Keratinocyte (primary cell): ENCODE measurements at regions not wholly inside any gene's neighbourhood (a gene's known extent, or its start where the extent isn't known, plus 50 kb on each side); places are given as distances from the start of the nearest gene placed in this dataset.

ENCODE experiments used
- DNase-seq: peaks from one replicate; pipeline ENCODE4 v3.0.0-alpha.2; 2011; ENCODE audit warnings: low read depth, missing footprints, low spot score
- FAIRE-seq: peaks from 2 replicates; lab custom pipeline; 2011; peaks lifted over from hg19 to GRCh38; lab: Jason Lieb, UNC
- H2AFZ ChIP-seq: 2 replicates; pipeline ENCODE4 v1.6.0; 2012; ENCODE audit warnings: low read length, control low read depth, inconsistent platforms; ENCODE audit not compliant: control insufficient read depth
- H3K27ac ChIP-seq: 2 replicates; pipeline ENCODE4 v1.5.1; 2011; ENCODE audit warnings: low read length; ENCODE audit not compliant: control insufficient read depth, insufficient read depth
- H3K27me3 ChIP-seq: 3 replicates; pipeline ENCODE4 v1.6.0; 2011; ENCODE audit warnings: low read length; ENCODE audit not compliant: control insufficient read depth, insufficient read depth; ENCODE audit errors: extremely low read depth
- H3K36me3 ChIP-seq, 2 experiments: 2 replicates in 1 of 2; 3 replicates in 1 of 2; pipeline ENCODE4 v1.5.1; 2011; ENCODE audit warnings: low read length in 2 of 2, mild to moderate bottlenecking in 1 of 2; ENCODE audit not compliant: control insufficient read depth in 2 of 2, insufficient read depth in 2 of 2; ENCODE audit errors: extremely low read depth in 1 of 2
- H3K4me1 ChIP-seq: 3 replicates; pipeline ENCODE4 v1.5.1; 2011; ENCODE audit warnings: low read length; ENCODE audit not compliant: control insufficient read depth, insufficient read depth; ENCODE audit errors: extremely low read depth
- H3K4me2 ChIP-seq: 3 replicates; pipeline ENCODE4 v1.6.0; 2011; ENCODE audit warnings: low read depth, low read length; ENCODE audit not compliant: control insufficient read depth, insufficient read depth; ENCODE audit errors: extremely low read depth
- H3K4me3 ChIP-seq, 3 experiments: fragments of 200-600 bp in 1 of 3; sonication (generic) in 1 of 3; 2 replicates in 2 of 3; 3 replicates in 1 of 3; pipeline ENCODE4 v1.5.1; 2011 to 2016; ENCODE audit warnings: low read length in 3 of 3, mild to moderate bottlenecking in 3 of 3, control low read depth in 2 of 3, inconsistent platforms in 1 of 3, low read depth in 1 of 3, mixed read lengths in 1 of 3, mixed run types in 1 of 3, moderate library complexity in 1 of 3; ENCODE audit not compliant: control insufficient read depth in 2 of 3, insufficient read depth in 2 of 3; ENCODE audit errors: extremely low read depth in 1 of 3
- H3K79me2 ChIP-seq: 2 replicates; pipeline ENCODE4 v1.6.0; 2012; ENCODE audit warnings: low read length; ENCODE audit not compliant: control insufficient read depth, insufficient read depth
- H3K9ac ChIP-seq: 3 replicates; pipeline ENCODE4 v1.6.0; 2011; ENCODE audit warnings: low read length; ENCODE audit not compliant: control insufficient read depth, insufficient read depth; ENCODE audit errors: extremely low read depth
- H3K9me1 ChIP-seq: 3 replicates; pipeline ENCODE4 v1.6.0; 2011; ENCODE audit warnings: low read length; ENCODE audit not compliant: control insufficient read depth, insufficient read depth; ENCODE audit errors: extremely low read depth
- H3K9me3 ChIP-seq: 2 replicates; pipeline ENCODE4 v1.5.1; 2012; ENCODE audit warnings: low read depth, low read length; ENCODE audit not compliant: control insufficient read depth
- H4K20me1 ChIP-seq: 3 replicates; pipeline ENCODE4 v1.6.0; 2011; ENCODE audit warnings: low read length; ENCODE audit not compliant: control insufficient read depth, insufficient read depth; ENCODE audit errors: extremely low read depth
- EZH2 ChIP-seq: IDR thresholded peaks from one replicate; pipeline ENCODE4 v1.6.1; 2012; ENCODE audit warnings: inconsistent platforms, mild to moderate bottlenecking, low read length, moderate library complexity
- dilution Hi-C: fragments of 300-500 bp; cut with MboI; formaldehyde crosslinking; loops from one replicate; pipeline ENCODE4 v1.7.0; 2020; ENCODE audit warnings: low sequenced_read_pairs; ENCODE audit not compliant: extremely low pct_ligation_motif_present
- TF ChIP-seq, protein P1 (sequence below), 3 experiments: IDR thresholded peaks in 1 of 3; conservative IDR thresholded peaks in 1 of 3; optimal IDR thresholded peaks in 1 of 3; 2 replicates in 2 of 3; 3 replicates in 1 of 3; pipeline versions ENCODE3 to v1.5.1; 2011; ENCODE audit warnings: low read length in 3 of 3, mild to moderate bottlenecking in 3 of 3, moderate library complexity in 2 of 3, control low read depth in 1 of 3, inconsistent platforms in 1 of 3; ENCODE audit not compliant: insufficient read depth in 2 of 3; ENCODE audit errors: extremely low read depth in 1 of 3

DNA sequence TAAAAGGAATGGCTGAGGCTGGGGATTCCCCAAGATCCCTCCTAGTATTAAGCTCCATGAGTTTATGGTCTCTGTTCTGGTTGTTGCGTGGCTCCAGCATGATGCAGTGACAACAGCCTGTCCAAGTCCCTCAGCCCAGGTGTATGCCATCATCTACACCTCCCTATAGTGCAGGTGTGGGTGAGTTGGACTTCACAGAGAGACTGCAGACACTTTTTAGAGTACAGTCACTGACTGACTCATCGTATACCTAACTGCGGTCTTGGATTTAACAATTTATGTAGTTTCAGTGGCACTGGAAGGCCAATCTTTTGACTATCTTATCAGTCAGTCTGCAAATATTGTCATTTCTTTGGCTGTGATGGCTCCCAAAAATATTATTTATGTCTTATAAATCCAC, 415.0 kb downstream of the TMX3 start:
- Histone ChIP-seq H3K4me2 (no peak overlapping the region), H3K79me2 (no peaks in the 10 kb centered on the region), H3K9me3 (no peaks in the 10 kb centered on the region), H3K4me3 (no peak overlapping the region), H2AFZ (no peak overlapping the region), H4K20me1 (no peaks in the 10 kb centered on the region), H3K36me3 (no peaks in the 10 kb centered on the region), H3K9ac (no peak overlapping the region), H3K4me1 (no peaks in the 10 kb centered on the region), H3K27me3 (no peaks in the 10 kb centered on the region), H3K9me1 (no peaks in the 10 kb centered on the region), H3K27ac (no peak overlapping the region)
- TF ChIP-seq, protein P1, sequence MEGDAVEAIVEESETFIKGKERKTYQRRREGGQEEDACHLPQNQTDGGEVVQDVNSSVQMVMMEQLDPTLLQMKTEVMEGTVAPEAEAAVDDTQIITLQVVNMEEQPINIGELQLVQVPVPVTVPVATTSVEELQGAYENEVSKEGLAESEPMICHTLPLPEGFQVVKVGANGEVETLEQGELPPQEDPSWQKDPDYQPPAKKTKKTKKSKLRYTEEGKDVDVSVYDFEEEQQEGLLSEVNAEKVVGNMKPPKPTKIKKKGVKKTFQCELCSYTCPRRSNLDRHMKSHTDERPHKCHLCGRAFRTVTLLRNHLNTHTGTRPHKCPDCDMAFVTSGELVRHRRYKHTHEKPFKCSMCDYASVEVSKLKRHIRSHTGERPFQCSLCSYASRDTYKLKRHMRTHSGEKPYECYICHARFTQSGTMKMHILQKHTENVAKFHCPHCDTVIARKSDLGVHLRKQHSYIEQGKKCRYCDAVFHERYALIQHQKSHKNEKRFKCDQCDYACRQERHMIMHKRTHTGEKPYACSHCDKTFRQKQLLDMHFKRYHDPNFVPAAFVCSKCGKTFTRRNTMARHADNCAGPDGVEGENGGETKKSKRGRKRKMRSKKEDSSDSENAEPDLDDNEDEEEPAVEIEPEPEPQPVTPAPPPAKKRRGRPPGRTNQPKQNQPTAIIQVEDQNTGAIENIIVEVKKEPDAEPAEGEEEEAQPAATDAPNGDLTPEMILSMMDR (optimal IDR thresholded peaks at IDR 0.05 in 1 of 3, IDR thresholded peaks at IDR 0.05 in 1 of 3, conservative IDR thresholded peaks at IDR 0.05 in 1 of 3; ENCODE audit: extremely low read depth in 1 of 3, insufficient read depth in 2 of 3, low read length in 3 of 3) = no peak
- no peak for TF ChIP-seq EZH2
- dilution Hi-C loops = no loop called here
- peak; percentile 74 for FAIRE-seq
- no peak for DNase-seq

DNA sequence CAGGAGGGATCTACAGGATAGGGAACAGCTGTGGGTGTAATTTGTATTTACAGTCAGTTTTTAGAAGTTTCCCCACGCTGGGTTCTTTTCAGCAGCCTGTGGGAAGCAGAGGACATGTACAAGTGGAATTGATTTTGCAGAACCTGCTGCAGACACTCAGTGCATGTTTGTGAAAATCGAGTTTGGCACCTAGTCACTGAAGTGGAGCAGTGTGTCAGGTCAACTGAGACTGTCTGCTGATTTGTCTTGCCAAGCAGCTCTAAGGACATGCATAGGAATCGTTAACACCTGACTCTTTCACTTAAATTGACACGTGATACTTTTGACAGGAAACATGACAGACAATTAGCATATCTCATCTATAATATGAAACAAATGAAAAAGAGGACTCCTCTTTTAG, 416.6 kb downstream of the TMX3 start:
- TF ChIP-seq, protein P1 (optimal IDR thresholded peaks at IDR 0.05 in 1 of 3, IDR thresholded peaks at IDR 0.05 in 1 of 3, conservative IDR thresholded peaks at IDR 0.05 in 1 of 3; ENCODE audit: extremely low read depth in 1 of 3, insufficient read depth in 2 of 3, low read length in 3 of 3) = no peak
- TF ChIP-seq EZH2 = no peak
- Histone ChIP-seq H3K27ac (no peak overlapping the region), H3K4me1 (no peaks in the 10 kb centered on the region), H3K36me3 (no peaks in the 10 kb centered on the region), H3K79me2 (no peaks in the 10 kb centered on the region), H4K20me1 (no peaks in the 10 kb centered on the region), H3K9me1 (no peaks in the 10 kb centered on the region), H3K9ac (no peak overlapping the region), H3K27me3 (no peaks in the 10 kb centered on the region), H3K4me2 (no peak overlapping the region), H3K9me3 (no peaks in the 10 kb centered on the region), H3K4me3 (no peak overlapping the region), H2AFZ (peak overlapping the region; percentile 63)
- dilution Hi-C loops = no loop called here
- DNase-seq (no peak), FAIRE-seq (peak; percentile 5)
